Suppressor macrophage (primary cell): ENCODE measurements at regions not wholly inside any gene's neighbourhood (a gene's known extent, or its start where the extent isn't known, plus 50 kb on each side); places are given as distances from the start of the nearest gene placed in this dataset.
A peak's percentile ranks its signal among the peaks of the same experiment; 100 is the strongest.

Experiments used
- DNase-seq, 4 experiments: peaks; one replicate each; pipeline ENCODE4 v3.0.0-alpha.2; 2020 to 2022

DNA sequence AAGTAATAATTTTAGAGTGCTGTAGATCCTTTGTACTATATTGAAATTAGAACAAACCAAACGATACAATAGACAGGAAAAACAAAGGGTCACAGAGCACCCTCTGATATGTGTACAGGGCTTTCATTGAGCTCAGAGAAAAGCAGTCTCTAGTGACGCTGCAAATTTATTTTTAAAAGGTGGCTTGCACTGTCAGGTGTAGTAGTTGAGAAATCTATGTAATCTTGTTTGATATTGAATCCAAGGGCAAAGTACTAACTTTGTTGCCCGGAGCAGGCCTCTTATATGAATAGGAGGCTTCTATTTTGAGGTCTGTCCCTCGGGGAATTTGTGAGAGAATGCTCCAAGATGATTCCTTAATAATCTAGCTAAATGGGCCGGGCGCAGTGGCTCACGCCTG, 1755.5 kb downstream of the PCDH7 start:
- DNase-seq = no peak

DNA sequence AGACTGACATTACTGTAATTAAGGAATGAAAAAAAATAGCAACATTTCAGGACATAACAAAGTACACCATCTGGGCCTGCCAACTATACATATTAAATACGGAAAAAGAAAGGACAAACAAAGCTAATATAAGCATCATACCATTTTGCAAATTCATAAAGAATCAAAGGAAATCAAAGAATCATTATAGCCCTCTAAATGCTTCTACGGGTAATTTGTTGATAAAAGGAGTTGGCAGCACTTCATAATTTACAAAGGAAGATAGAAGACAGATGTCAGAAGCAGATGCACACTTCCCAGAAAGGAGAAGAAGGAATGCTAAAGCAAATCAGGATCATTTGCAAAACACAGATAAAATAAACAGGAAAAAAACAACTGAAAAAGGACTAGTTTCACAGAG, 1757.3 kb downstream of the PCDH7 start:
- no peak for DNase-seq

DNA sequence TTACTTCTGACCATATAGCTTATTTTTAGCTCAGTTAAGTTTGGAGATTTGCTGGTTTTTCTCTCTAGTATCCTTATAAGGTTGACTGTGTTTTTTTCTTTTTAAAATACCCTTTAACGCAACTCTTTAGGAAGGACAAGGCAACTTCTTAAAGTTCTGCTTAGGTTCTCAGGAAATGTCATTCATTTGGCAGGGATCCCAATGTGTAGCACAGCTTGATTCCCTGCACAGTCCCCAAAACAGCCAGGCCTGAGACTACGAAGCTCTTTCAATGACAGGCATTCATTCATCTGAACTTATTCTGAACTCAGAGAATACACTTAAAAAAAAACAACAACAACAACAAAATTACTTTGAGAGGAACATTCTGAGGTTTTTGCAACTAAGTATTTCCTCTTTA, 1765.8 kb downstream of the PCDH7 start:
- peak in 2 of 4 experiments; percentile 3 to 6 for DNase-seq

DNA sequence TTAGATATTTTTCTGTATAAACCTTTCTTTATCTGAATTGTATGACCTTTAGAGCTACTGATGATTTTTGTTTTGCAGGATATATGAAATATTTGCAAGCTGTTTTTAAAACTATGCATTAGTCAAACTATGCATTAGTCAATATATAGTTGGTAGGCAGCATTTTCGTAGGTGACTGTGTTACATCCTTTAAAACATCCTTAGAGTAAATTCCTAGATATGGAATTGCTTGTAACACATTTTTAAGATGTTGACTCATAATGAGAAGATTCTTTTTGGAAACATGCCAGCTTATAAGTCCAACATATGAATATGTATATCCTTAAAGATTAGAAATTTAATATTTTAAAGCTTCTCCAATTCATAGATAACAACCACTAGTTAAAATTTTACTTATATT, 1768.5 kb downstream of the PCDH7 start:
- no peak for DNase-seq

DNA sequence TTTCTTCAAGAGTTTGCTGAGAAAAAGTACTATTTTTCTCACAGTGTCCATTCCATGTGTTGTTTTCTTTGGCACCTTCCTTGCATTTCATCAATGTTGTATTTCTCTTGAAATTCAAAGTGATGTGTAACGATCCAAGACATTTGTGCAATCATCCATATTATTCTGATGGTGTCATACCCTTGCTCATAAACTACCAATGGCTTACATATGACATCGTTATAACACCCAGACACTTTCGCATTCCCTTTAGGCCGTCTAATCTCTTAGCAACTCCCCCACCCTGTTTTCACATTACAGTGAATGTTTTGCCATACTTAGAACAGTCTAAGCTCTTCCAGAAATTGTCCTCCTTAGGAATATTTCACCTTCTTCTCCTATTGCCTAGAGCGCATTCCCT, 1779.0 kb downstream of the PCDH7 start:
- DNase-seq = no peak

DNA sequence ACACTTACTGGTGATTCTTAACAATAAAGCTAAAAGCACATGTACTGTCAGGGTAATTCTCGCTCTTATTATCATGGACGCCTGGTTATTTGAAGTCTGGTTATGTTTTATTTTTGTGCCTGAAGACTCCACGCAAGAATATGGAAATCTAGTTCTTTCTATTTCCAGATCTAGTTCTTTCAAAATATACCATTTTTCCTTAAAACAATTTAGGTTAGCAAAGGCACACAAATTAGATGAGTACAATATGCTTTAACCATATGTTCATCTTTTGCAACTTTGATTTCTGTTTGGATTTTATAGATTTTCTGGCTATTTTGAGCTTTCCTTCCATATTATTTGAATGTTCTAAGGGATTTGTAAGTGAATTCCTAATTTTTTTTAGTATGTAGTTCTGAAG, 1783.1 kb downstream of the PCDH7 start:
- DNase-seq = no peak

DNA sequence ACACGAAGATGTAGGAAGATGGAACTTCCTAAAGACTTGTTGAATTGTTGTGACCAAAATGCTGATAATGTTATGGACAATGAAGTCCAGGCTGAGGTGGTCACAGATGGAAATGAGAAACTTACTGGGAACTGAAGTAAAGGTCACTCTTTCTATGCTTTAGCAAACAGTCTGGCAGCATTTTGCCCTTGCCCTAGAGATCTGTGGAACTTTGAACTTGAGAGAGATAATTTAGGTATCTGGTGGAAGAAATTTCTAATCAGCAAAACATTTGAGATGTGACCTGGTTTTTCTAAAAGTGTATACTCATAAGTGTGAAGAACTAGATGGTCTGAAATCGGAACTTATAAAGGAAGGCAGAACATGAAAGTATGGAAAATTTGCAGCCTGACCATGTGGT, 1785.9 kb downstream of the PCDH7 start:
- DNase-seq = no peak

DNA sequence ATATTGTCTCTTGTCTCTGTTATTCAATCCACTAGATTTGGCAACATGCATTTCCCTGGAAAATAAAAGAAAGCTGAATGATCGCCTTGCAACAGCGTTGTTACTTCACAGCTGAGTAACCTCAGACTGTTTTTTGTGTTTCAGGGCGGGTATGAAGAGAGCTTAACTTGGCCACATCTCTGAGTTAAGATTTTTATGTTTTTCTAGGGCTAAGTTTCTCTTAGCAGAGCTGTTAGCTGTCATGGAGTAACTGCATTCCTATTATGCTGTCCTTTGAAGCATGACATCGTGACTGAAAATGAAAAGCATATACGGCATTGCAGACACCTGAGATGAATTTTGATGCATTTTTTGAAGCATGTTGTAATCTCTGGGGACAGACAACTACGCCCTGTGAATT, 1798.9 kb downstream of the PCDH7 start:
- no peak for DNase-seq

DNA sequence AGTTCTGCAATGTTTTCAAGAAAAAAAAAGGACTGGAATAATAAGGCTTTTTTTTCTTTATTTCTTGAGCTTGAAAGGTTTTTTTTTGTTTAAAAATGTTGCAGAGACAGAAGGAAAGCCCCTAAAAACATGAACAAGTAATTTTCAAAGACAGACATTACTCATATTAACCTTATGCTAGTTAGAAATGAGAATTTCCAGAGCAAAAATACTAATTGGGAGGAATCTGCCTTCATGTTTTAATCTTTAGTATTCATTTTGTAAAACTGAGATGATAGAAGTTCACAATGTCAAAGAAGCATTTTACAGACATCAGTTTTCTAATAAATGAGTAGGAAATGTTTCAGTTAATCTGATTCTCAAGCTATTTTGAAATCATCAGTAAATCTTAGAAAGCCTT, 1805.3 kb downstream of the PCDH7 start:
- no peak for DNase-seq

DNA sequence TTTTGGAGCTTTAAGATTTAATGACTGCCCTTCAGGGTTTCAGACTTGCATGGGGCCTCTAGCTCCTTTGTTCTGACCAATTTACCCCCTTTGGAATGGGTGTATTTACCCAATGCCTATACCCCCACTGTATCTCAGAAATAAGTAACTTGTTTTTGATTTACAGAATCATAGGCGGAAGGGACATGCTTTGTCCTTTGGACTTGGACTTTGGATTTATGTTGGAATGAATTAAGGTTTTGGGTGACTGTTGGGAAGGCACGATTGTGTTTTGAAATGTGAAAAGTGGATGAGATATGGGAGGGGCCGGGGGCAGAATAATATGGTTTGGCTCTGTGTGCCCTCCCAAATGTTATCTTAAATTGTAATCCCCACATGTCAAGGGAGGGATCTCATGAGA, 1824.7 kb downstream of the PCDH7 start:
- no peak for DNase-seq

DNA sequence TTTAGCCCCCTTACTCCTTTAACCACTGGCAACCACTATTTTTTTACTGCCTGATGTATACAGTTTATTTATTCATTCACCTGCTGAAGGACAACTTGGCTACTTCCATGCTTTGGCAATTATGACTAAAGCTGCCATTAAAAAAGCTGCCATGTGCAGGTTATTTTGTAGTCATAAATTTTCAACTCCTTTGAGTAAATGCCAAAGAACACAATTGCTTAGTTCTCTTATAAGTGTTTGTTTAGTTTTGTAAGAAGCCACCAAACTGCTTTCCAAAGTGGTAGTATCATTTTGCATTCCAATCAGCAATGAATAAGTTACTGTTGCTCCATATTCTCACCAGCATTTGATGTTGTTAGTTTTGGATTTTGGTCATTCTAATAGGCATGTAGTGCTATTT, 1831.8 kb downstream of the PCDH7 start:
- DNase-seq = no peak

DNA sequence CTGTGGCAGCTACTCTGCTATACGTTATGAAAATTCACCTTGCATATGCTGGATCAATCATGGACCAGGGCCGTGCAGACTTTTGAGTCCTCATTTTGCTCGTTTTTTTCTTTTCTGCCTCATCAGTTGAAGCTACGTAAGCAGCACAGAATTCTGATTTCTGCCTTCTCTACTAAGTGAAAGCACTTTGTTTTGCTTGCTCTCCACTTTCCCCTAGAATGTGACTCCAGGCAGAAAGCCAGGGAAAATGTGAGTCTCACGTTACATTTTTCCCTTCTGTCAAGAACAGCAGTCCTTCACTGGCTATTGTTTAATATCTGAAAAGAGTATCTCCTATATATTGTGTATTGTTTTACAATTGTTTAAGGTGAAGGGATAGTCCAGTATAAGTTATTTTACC, 1840.1 kb downstream of the PCDH7 start:
- DNase-seq = no peak

DNA sequence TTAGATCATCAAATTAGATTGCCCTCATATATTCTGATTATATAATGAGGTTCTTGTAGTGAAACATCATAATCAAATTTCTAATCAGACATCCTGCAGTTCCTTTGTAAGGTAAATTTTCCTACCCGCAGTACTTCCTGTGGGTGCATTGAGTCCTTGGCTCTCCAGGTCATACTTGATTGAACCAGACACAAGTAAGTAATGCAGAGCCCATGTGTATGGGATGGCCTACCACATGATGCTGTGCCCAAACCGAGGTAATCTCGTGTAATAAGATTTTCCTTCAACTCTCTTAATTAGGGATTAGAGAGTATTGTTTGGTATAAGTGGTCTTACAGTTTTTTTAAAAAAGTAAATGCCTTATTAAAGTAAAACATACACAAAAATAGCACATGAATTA, 1841.8 kb downstream of the PCDH7 start:
- DNase-seq = no peak

DNA sequence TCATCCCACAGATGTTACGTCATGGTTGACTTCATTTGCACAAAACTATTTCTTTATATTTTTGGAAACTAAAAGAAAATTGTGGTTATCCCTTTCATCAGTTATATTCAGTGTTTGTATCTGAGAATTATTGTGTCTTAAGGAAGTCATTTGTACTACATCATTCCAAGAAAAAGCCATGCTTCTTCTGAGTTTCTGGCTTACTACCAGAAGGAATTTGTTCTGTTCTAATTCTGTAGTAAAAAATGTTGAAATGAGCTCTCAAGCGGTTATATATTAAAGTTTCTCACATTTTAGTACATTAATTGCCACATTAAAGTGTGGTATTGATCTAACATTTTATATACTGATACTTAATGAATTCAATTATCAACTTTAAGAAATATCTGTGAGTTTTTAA, 1844.5 kb downstream of the PCDH7 start:
- DNase-seq = no peak

DNA sequence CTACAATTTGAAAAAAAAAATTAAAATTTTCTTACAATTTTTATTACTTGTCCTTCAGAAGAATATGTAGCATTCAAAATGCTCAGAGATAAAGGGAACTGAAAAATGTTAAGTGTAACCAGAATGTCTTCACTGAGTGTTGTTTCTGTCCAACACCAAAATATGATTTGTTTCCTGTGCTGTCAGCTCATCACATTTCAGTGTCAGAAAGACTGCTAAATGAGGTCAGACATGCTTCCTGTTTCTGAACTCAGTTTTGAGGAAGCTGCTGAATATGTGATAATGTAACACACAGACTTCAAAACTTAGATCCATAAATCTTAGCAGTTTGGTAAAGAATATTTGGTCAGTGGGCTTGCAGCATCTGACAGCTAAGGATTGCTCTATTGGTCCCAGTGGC, 1849.7 kb downstream of the PCDH7 start:
- DNase-seq = peak; percentile 61 to 93 (median 84)

DNA sequence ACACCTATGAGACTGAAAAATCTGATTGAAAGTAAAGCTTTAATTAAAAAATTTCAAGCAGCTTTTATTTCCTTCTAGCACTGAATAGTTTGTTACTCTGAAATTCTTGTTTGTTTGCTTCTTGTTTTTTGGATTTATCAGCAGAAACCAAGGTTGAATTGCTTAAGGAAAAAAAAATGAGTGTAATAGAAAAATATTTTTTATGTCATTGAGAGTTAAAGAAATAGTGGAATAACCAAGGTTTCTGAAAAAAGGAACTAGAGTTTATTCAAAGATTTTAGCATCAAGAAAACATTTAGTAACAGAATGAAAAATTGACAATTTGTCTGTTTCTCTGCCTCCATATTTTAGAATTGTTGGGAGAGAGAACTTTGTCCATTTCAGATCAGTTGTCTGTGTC, 1852.2 kb downstream of the PCDH7 start:
- DNase-seq = peak in 1 of 4 experiments; percentile 2

DNA sequence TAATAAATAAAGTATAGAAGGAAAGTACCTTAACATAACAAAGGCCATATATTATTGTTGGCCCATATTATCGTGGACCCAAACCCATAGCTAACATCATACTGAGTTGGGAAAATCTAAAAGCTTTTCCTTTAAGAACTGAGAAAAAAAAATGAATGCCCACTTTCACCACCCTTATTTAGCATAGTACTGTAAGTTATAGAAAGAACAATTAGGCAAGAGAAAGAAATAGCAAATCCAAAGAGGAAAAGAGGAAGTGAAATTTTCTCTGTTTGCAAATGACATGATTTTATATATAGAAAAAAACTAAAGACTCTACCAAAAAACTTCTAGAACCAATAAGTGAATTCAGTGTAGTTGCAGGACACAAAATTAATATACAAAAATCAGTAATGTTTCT, 1854.6 kb downstream of the PCDH7 start:
- DNase-seq = peak in 2 of 4 experiments; percentile 64 to 71

DNA sequence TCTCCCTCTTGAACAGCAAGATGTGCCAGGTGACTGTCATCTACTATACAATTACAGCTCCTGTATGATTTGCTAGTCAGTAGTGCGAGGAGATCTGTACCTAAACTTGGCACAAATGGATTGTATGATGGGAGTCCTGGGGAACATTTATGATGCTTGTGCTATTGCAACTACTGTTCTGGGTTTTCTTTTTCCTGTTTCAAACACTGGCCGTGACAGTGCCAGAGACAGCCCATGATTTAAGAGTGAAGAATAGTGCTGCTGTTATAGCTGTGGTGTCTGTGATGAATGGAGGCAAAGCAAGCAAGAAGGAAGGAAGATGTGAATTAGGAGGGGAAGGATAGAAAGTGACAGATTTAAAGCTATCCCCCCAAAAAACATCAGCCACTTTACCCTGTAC, 1868.9 kb downstream of the PCDH7 start:
- no peak for DNase-seq

DNA sequence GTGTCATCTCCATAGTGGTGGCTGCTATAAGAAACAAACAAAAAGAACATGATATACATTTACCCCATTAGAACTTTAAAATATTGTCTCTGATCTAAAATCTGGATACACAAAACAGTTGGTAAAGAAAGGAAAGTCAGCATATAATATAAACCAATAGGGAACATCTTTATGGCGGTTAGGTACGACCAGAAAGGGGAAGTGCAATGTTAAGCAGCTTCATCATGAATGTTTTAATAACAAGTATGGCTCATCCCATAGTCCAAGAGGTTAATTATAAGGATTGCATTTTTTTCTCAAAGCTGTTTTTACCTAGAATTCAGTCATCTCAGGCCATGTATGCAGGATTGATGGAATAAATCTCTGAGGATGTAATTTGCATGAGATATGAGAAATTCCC, 1869.7 kb downstream of the PCDH7 start:
- DNase-seq = peak in 2 of 4 experiments; percentile 12 to 23

DNA sequence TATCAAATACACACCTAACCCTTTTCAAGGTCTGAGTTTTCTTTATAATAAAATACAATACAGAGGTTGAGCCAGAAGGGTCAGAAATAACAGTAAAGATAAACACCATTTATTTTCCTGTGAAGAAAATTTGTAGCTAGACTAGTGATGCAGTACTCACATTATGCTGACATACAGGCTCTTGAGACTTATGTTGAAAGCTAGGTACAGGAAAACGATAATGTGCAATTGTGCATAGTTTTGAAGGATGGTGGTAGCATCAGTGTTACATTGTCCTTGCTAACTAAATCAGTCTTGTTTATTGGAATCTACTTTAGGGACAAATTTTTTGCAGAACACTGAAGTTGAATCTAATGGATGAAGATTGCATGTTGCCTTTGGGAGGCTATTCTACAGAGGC, 1877.2 kb downstream of the PCDH7 start:
- no peak for DNase-seq

DNA sequence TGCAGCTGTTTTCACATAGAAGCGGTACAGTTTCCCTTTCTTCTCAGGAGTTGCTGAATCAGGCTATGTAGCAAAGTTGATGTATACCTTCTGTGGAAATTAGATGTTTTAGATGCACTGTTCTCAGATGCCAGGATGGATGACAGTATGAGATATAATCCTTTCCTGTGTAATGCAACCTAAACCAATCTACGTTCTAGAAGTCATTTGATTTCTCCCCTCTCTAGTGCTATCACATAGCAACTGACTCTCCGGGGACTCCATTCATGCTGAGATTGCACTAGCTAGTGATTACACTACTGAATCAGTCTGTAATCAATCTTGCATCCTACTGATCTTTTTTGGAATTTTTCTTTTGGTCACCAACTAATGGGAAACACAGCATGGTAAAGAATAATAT, 1881.7 kb downstream of the PCDH7 start:
- DNase-seq = no peak

DNA sequence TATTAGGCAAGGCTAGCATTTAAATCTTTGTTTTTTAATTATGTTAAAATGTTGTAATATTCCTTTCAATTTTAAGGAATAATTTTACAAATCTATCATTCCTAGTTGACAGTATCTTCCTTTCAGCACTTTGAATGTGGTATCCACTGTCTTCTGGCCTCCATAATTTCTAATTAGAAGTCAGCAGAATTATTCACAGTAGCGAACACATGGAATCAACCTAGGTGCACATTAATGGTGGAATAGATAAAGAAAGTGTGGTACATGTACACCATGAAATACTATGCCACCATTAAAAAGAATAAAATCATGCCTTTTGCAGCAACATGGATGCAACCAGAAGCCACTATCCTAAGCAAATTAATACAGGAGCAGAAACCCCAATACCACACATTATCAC, 1887.8 kb downstream of the PCDH7 start:
- DNase-seq = no peak

DNA sequence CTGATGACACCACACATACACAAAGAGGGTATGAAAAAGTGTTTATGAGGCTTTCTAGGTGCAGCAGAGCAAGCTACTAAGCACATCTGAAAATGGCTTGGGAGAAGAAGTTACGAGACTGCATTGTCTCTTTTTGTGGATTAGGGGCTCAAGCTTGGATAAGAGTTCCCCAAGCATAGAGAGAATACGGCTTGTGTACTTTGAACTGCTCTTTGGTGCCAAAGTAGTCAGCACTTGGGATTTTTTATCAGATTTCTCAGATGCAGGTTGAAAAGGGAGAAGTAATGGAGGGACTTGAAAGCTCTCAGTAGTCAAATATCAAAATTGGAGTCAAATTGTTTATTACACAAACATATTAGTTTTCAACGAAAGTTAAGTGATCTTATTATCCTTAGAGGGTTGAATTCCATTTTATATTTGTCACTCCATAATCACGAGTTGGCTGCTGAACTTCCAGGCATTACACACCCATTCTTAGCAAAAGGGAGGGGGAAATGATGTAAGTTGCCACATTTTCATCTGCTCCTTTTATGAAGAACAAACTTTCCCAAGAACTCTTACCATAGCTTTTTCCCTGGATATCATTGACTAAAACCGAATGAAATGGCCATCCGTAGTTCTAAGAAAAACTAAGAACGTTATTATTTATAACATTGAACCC, 1904.9 kb downstream of the PCDH7 start:
- DNase-seq = no peak

DNA sequence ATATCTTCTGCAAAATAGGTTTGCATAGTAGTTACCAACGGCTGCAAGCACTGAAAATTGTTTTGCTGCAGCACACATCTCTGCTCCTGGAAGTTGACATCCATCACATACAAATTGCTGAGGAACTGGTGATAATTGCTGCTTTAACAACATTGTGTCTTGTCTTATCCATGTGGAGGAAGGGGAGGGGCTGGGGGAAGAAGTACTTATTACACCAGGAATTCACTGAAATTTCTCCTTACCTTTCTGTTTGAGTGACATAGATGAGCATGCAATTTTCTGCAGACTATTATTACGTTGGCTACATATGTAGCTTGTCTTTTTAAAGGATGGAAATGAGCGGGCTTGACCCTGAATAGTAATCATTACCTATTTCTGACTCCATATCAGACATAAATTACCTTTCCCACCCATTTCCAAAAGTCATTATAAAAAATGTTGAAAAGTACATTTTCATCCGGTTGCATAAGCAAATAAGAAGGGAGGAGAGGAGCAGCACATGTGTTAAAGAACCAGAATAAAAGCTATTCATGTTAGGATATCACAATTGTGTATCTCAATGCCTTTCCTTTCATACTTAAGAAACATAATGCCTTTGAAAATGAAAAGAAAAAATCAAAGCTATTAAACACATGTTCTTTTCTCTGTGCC, 1905.6 kb downstream of the PCDH7 start:
- DNase-seq = no peak

DNA sequence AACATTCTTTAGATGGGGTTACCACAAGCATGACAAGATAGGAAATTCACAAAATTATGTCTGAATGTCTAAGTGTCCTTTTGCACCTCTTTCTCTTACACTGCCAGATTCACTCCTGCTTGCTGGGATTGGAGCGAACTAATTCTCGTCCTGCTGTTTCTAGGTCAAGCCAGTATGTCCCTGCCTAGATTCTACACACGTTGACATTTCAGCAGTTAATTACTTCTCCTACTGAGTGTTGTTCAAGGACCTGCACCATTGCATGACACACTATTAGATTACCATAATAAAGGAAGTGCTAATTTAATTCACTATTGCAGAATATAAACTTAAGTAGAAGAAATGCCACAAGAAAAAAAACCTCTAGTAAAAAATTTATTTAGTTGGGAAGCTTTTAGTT, 1911.7 kb downstream of the PCDH7 start:
- DNase-seq = no peak
